Limb (tissue), 2 donors: ENCODE measurements at regions not wholly inside any gene's neighbourhood (a gene's known extent, or its start where the extent isn't known, plus 50 kb on each side); places are given as distances from the start of the nearest gene placed in this dataset.
A peak's percentile ranks its signal among the peaks of the same experiment; 100 is the strongest.
"Not testable (repeated sequence)": the region's sequence is repeated elsewhere in the genome, so short reads cannot be mapped to it uniquely, and the experiment has no call there.

ENCODE experiments used
- DNase-seq, 2 donors: peaks; one replicate each; pipeline ENCODE4 v3.0.0-alpha.2; 2016; ENCODE audit errors: extremely low spot score in 2 of 2

DNA sequence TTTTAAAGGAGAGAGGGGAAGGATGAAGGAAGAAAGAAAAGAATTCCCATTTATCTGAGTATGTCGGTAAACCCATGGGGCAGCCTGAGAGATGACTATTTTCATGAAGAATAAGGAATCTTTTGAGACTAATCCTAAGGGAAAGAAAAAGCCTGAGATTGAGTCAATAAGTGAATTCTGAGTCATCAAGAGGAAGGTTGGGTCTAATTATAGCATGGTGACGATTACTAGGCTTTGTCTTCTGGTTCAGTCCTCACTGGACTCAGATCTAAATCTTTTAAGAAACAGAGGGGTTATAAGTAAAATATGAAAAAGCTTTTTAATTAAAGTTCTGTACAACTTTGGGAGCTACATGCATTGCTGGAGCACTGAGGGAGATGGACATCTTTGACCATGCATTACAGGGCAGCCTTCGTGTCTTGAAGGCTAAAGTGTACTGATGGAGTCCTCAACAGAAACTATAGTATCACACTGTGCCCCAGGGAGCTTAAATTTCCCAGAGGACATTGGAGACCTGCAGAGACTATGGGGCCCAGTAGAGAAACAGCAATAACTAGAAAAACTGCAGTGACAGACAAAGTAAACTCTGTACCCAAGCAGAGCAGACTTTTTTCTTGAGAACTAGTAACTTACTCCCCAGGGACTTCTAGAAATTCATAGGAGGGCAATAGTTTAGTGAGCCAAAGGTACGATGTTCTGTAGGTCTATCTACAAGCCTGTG lies 260.9 kb downstream of the RAD51AP2 start:
- no peak for DNase-seq

DNA sequence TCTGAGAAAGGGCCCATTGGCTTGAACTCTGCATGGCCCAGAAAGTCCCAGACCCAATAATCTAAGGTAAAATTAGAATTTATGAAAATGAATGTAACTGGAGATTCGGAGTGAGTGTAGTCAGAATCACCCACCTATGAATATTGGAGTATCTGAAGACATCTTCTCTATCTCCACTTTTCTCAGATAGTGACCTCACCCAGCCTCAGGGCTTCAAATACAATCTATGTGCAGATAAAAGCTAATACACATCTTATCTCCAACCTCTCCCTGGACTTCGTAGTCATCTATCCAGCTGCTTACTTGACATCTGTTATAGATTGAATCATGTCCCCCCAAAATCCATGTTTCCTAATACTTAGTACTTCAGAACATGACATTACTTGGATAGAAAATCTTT lies 263.2 kb downstream of the RAD51AP2 start:
- no peak for DNase-seq

DNA sequence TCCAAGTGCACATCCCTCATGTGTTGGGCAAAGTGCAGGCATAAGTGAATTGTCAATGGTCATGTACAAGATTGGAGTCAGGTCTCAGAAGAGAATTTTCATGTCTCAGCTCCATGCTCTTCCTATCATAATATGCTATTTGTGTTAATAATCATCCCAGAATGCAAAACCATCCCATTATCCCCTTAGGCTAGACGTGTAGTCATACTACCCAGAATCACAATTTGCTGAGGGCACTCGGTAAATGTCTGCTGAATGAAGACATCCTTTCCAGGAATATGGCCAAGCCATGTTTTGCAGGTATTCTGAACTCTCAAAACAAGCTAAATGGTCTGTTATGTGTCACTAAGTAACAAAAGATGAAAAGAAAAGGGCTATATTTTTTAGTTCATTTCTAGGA lies 263.8 kb downstream of the RAD51AP2 start:
- no peak for DNase-seq

DNA sequence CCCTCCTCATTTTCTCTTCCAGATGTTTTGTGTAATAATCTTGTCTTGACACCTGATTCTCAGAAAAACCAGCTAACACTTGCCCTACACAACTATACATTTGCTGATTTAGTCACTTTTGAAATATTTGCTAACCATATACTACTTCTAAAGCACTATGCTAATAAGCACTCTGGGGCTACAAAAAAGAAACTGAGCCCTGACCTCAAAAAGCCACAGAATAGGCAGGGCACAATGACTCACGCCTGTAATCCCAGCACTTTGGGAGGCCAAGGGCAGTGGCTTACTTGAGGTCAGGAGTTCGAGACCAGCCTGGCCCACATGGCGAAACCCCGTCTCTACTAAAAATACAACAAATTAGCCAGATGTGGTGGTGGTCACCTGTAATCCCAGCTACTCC lies 266.0 kb downstream of the RAD51AP2 start:
- DNase-seq, result no peak

DNA sequence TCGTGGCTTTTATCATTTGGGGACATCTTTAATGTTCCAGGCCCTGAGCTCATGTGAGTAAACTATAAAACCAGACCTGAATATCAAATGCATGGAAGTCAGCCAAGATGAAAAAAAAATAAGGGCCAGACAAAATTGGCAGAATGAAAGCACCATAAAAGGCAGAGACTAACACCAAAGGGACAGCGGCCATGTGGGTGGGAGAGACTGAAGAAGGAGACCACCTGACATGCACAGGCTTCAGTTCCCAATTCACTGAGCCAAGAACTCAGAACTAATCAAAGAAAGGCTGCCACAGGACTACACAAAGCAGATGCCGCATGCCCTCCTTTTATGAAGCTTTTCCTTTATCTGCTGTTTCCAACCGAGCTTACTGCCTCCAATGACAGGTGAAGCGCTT lies 267.1 kb downstream of the RAD51AP2 start:
- no peak for DNase-seq

DNA sequence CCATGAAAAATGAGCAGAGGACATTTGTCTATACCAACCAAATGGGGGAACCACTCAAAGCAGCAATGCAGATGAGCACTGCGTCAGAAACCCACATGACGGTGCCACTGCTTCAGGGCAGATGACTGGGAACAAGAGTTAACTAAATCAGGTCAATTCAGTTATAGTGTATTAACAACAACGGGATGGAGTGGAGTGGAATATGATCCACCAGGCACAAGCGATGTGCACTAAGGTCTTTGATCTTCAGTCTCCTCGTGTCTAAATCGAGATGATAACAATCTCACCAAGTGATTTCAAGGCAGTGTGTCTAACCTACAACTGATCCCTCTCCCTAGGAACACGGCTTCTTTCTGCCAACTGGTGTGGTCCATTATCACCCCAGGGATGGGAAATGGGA lies 269.0 kb downstream of the RAD51AP2 start:
- DNase-seq, result no peak

DNA sequence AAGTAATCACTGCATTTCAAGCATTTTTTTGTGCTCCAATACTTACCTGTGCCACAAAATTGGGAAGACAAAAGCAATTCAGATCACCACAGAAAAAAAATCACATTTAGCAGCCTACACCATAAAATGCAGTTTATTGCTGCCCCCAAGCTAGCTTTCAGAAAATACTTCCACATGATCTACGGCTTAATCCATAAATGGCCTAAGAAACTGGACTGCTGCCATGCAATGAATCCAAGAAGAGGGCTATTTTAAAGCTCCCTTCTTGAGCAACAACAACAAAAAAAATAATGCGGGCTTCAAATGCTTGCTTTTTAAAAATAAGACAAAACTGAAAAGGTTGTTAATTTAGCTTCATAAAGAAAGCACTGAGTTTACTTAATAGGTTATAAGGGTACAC lies 272.3 kb downstream of the RAD51AP2 start:
- DNase-seq, result peak in 1 of 2 donors; percentile 52

DNA sequence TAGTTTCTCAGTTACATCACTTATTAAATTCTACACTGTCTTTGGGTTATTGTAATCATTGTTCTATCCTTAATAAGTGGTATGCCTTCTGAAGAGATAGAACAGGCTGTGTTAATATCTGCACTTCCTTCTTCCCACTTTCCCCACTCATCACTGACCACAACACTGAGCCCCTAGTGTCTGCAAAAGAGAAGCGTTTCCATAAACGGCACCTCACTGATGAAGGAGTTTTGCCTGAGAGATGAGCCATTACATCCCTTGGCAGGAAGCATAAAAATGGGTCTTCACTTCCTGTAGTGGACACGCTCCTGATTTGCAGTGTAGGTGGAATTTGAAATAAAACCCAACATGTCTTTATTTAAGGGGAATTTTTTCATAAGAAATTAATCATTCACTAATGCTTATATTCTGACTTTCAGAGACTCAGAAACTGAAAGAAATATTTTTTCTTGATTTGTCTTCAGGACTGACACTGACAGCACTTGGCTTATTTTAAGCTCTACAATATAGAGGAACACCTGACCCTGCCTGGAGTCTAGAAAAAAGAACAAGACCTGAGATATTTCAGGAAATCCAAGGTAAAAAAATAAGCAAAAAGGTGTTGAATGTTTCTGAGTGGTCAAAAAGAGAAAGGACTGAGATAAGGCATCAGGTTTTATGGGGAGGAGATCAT lies 275.3 kb downstream of the RAD51AP2 start:
- no peak for DNase-seq

DNA sequence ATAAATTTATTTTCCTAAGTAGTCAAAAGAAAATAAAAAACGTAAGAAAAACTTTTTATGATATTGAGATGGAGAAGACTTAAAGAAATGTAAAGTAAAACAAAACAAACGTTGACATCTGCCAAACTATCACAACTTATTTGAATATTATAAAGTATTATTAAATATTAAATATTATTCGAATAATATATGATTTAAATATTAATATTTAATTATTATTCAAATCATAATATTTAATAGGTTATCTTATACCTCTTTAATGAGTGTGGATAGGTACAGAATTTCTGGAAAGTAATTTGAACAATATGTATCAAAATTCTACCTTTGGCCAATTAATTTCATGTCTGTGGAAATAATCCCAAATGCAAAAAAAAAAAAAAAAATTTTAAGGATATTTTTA lies 278.7 kb downstream of the RAD51AP2 start:
- no peak for DNase-seq

DNA sequence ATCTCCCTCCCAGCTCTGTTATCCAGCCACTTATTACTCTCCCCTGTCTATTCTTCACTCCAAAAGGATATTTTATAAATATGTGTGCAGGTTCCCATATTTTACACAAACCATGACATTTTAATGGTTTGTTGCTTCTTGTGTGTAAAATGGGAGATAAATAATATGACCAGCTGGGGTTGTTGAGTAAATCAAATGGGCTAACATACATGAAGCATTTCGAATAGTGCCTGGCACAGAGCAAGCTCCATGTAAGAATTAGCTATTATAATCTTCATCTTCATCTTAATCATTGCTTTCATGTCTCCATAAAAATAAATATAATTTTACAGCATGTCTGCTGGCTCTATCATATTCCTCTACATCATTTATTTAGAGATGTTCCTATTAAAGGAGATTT lies 283.1 kb downstream of the RAD51AP2 start:
- DNase-seq, result no peak

DNA sequence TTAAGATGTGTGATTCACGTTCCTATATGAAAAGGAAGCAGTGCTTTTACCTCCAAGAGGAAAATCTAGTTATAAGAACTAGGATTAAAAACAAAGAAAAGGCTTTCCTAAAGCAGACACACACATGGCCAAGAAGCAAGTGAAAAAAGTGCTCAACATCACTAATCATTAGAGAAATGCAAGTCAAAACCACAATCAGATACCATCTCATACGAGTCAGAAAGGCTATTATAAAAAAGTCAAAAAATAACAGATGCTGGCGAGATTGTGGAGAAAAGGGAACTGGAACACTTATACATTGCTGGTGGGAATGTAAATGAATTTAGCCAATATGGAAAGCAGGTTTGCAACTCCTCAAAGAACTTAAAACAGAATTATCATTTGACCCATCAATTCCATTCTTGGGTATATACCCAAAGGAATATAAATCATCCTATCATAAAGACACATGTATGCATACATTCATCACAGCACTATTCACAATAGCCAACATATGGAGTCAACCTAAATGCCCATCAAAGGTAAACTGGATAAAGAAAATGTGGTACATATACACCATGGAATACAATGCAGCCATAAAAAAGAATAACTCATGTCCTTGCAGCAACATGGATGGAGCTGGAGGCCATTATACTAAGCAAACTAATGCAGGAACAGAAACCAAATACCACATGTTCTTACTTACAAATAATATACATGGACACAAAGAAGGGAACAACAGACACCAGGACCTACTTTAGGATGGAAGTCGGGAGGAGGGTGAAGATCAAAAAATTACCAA lies 285.3 kb downstream of the RAD51AP2 start:
- DNase-seq, result no peak

DNA sequence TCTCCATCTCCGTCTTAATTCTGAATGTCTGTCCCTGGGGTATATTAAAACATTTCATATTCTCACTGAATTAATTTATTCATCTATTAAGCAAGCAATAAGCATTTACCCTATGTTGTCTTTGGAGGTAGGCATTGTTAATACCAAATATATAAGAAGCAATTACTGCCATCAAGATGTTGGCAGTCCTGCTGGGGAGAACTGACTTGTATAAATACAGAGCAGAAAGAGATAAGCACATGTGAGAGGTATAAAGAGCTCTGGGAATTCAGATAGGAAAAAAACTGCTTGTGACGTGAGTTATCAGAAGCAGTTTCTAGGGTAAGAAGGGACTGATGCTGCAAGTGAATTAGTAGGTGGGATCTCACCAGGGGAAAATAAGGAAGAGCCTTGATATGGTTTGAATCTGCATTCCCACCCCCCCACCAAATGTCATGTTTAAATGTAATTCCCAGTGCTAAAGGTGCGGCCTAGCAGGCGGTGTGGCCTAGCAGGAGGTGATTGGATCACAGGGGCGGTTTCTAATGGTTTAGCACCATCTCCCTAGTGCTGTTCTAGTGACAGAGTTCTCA lies 286.8 kb downstream of the RAD51AP2 start:
- no peak for DNase-seq

DNA sequence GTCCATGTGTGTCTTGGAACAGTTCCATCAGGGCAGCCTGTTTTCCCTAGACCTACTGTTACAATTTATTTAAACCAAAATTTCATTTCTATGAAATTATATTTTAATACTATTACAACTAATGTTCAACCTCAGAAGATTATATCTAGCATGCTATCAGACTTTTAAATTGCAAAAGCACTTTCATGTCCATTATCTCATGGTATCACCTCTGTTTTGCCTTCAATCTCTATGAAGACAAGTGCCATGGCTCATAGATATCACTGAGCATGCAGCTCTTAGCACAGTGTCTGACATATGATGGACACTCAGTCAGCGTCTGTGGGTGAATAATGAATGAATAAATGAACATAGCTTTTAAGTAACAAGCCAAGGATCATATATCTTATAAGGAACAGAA lies 288.8 kb downstream of the RAD51AP2 start:
- DNase-seq, result no peak

DNA sequence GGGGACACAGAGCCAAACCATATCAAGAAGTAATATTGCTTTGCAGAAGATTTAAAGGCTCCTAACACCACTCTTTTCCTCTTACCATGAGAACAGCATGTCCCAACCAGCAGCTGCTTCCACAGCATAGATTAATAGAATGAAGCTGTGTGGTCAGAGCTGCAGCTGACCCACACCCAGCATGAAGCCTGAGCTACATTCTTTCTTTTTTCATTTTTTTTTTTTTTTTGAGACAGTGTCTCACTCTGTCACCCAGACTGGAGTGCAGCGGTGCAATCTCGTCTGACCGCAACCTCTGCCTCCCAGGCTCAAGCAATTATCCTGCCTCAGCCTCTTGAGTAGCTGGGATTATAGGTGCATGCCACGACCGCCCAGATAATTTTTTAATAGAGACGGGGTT lies 289.8 kb downstream of the RAD51AP2 start:
- no peak for DNase-seq

DNA sequence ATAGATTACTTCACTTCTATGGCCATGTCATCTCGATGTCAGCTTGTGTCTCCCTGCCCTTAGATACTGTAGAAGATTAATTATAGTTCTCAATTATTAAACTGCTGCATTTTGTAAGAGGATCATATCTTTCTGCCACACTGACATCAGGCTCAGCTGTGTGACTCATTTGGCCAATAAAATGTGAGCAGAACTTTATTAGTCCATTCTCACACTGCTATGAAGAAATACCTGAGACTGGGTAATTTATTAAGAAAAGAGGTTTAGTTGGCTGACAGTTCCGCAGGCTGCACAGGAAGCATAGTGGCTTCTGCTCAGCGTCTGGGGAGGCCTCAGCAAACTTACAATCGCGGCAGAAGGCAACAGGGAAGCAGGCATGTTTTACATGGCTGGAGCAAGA lies 290.4 kb downstream of the RAD51AP2 start:
- DNase-seq, result no peak

DNA sequence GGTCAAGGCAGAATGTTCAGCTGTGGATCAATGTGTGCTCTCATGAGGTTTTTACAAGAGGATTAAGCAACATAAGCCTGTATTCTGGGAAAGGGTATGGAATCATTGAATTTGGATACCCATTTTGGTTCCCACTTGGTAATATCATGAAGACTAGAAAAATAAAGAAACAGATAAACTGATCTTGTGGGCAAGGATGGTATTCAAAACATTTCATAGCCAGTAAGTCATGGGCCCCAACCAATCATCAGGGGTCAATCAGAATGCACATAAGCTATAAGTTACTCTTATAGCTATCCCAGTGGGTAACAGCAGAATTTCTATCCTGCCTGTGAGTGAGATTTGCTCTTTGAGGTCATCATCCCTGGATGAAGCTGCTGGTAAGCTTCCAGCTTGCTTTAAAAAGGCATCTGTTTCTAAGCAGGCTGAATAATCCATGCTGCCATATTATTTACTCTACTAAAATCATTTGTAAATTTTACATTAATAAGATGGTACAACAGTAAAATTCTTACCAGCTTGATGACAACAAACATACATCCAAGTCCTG lies 291.2 kb downstream of the RAD51AP2 start:
- DNase-seq, result no peak

DNA sequence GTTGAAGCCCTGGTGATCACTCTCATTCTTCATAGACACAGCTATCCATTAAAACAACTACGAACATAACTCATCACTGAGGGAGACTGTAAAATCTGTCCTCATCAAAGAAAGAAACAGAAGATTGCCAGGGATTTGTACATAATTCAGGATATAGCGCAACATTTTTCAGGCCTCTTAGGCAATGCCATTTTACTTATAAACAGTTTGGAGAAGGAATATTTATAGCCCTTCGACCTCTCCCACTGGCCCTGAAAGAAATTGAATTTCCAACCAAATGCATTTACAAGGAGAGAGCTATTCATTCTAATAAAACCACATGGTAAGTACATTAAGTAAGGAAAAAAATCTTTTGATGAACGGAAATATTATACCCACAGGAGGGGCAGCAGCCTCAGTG lies 295.0 kb downstream of the RAD51AP2 start:
- peak in 1 of 2 donors; percentile 34 for DNase-seq

DNA sequence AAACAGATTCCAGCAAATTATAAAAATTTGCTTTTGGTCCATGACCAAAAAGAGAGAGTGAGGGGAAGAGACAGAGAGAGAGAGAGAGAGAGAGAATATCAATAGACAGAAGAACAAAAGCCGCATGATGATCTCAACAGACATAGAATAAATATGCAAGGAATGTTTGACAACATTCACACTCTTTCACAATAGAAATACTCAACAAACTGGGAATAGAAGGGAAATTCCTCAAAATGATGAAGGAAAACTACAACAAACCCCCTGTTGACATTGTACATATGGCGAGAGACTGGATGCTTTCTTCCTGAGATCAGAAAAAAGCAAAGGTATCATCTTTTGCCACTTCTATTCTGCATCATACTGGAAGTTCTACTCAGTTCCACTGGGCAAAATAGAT lies 309.7 kb downstream of the RAD51AP2 start:
- no peak for DNase-seq

DNA sequence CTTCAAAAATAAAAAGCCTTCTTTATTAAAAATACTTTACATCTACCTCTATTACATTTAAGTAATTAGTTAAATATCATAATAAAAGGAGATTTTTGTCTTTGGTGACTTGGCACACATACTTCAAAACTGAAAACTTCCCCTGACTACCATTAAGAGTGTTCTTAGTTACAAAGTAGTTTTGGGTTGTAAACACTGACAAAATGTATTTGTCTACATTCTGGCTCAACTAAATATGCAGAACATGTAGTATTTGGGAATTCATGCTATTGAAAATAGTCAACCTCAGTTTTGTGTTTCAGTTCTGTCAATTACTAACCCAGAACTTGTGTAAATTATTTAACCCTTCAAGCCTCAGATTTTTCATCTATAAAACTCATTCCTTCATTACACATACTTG lies 311.5 kb downstream of the RAD51AP2 start:
- DNase-seq, result no peak

DNA sequence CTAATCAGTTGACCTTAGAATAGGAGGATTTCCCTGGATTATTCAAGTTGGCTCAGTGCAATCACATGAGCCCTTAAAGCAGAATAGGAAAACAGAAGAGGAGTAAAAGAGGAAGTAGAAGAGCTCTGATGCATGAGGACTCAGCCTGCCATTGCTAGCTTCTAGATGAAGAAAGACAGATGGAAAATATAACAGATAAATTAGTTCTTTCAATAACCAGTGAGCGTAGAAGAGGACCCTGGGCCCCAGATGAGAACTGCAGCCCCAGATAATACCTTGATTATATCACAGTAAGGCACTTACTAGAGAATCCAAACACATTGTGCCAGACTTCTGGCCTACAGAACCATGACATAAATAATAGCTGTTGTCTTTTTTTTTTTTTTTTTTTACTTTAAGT lies 314.0 kb downstream of the RAD51AP2 start:
- not testable (repeated sequence) for DNase-seq

DNA sequence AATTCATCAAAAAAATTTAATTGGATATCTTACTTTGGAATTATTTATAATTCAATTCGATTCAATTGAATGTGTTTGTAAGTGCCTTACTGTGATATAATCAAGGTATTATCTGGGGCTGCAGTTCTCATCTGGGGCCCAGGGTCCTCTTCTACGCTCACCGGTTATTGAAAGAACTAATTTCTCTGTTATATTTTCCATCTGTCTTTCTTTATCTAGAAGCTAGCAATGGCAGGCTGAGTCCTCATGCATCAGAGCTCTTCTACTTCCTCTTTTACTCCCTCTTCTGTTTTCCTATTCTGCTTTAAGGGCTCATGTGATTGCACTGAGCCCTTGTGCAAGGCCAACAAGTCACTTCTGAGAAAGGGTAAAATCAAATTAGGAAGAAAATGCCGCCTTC lies 315.6 kb downstream of the RAD51AP2 start:
- DNase-seq, result not testable (repeated sequence)

DNA sequence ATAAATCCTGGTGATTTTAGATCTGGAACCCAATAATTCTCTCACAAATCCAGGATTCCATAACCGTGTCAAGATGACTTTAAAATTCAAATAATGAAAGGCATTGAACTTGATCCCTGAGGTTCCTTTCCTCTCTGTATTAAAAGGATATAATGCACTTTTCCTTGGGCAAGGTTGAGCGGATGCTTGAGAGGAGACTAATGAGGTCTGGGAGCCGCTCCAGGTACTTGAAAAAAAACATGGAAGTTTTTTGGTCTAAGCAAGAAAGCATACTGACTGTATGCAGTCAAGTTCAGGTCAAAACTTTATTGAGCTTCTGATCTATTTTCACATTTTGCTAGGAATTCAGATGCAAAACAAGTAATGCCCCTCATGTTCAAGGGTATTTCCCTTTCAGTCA lies 318.5 kb downstream of the RAD51AP2 start:
- DNase-seq, result no peak
